ENCODE measurements at regions not wholly inside any gene's neighbourhood (a gene's known extent, or its start where the extent isn't known, plus 50 kb on each side); places are given as distances from the start of the nearest gene placed in this dataset.

GRCh38 chr14:65794674-65795279 is 382.2 kb downstream of the FUT8 start:
- H3K4me3 ChIP-seq (ENCODE audit: low read length): no peak overlapping the region
- TF ChIP-seq, protein P1, sequence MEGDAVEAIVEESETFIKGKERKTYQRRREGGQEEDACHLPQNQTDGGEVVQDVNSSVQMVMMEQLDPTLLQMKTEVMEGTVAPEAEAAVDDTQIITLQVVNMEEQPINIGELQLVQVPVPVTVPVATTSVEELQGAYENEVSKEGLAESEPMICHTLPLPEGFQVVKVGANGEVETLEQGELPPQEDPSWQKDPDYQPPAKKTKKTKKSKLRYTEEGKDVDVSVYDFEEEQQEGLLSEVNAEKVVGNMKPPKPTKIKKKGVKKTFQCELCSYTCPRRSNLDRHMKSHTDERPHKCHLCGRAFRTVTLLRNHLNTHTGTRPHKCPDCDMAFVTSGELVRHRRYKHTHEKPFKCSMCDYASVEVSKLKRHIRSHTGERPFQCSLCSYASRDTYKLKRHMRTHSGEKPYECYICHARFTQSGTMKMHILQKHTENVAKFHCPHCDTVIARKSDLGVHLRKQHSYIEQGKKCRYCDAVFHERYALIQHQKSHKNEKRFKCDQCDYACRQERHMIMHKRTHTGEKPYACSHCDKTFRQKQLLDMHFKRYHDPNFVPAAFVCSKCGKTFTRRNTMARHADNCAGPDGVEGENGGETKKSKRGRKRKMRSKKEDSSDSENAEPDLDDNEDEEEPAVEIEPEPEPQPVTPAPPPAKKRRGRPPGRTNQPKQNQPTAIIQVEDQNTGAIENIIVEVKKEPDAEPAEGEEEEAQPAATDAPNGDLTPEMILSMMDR (IDR thresholded peaks at IDR 0.05; ENCODE audit: insufficient read depth, low read depth, low read length, missing control alignments): no peak
- no peak for DNase-seq (ENCODE audit: low read depth)

- TF ChIP-seq, protein P1 (IDR thresholded peaks at IDR 0.05; ENCODE audit: insufficient read depth, low read depth, low read length, missing control alignments): no peak
- DNase-seq (ENCODE audit: low read depth): no peak
- no peak overlapping the region for H3K4me3 ChIP-seq (ENCODE audit: low read length)
These were observed 385.7 kb downstream of the FUT8 start for GRCh38 chr14:65798216-65798615.

DNA sequence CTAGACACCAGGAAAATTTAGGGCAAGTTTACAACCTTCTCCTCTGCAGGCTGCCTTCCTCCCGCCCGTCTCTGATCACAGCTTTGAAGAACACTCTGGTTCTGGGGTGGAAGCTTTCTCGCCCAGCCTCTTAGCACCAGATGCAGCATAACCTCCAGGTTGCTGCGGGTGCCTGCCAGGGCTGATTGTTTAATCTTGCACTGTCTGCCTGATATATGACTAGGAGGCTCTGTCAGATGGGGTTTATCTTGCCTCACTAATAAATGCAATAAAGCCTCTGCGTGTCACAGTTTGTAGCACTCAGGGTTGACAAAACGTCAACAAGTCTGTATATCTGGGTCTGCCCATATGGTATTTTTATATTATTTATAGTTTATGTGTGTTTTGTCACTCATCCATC is 388.2 kb downstream of the FUT8 start:
- no peak for DNase-seq (ENCODE audit: low read depth)
- TF ChIP-seq, protein P1 (IDR thresholded peaks at IDR 0.05; ENCODE audit: insufficient read depth, low read depth, low read length, missing control alignments): no peak

GRCh38 chr14:65802196-65802595 is 389.7 kb downstream of the FUT8 start:
- H3K4me3 ChIP-seq (ENCODE audit: low read length): no peak overlapping the region
- DNase-seq (ENCODE audit: low read depth): no peak
- TF ChIP-seq, protein P1 (IDR thresholded peaks at IDR 0.05; ENCODE audit: insufficient read depth, low read depth, low read length, missing control alignments): no peak

More for the DNA sequence above, 388.2 kb downstream of the FUT8 start:
- no peak overlapping the region for H3K4me3 ChIP-seq (ENCODE audit: low read length)

- DNase-seq (ENCODE audit: low read depth): no peak
- H3K4me3 ChIP-seq (ENCODE audit: low read length): no peak overlapping the region
- TF ChIP-seq, protein P1 (IDR thresholded peaks at IDR 0.05; ENCODE audit: insufficient read depth, low read depth, low read length, missing control alignments): no peak
These were observed 391.4 kb downstream of the FUT8 start for GRCh38 chr14:65803885-65804284.

DNA sequence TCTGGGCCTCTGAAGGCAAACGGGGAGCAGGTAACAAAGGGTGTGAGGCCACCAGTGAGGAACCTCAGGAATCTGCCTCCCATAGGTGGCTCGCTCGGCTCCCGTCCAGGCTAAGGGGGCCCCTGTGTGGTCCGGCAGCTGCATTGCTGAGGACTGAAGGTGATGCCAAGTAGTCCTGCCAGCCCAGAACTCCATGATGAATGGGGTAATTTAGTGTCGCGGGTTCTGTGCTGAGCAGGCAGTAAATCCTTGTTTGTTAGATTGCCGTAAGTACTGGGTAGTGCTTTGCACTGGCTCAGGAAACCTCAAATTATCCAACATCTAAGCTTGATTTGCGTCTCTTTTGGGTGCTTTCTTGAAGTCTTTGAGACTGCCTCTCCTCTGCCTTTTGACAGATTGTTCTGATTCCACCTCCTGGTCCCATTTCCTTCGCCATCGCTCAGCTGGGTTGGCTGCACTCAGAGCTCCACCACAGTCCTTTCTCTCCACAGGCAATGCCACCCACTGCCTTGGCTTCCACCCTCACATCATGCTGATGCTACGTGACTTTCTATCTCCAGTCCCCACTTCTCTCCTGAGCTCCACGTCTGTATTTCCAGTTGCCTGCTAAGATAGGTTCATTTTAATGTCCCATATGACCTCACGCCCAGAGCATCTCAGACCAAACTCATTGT is 392.0 kb downstream of the FUT8 start:
- no peak for DNase-seq (ENCODE audit: low read depth)
- no peak overlapping the region for H3K4me3 ChIP-seq (ENCODE audit: low read length)
- TF ChIP-seq, protein P1 (IDR thresholded peaks at IDR 0.05; ENCODE audit: insufficient read depth, low read depth, low read length, missing control alignments): no peak

DNA sequence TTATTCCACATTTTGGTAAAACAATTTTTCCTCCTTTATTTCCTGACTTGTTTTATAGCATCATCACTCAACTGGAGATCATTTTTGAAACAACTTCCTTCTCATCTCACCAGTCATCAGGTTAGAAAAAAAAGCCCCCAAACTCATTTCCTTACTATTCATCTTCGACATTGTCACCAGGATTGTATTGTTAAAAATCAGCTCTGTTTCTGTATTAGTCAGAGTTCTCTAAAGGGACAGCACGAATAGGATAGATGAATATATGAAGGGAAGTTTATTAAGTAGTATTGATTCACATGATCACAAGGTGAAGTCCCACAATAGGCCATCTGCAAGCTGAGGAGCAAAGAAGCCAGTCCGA is 392.6 kb downstream of the FUT8 start:
- no peak for DNase-seq (ENCODE audit: low read depth)
- TF ChIP-seq, protein P1 (IDR thresholded peaks at IDR 0.05; ENCODE audit: insufficient read depth, low read depth, low read length, missing control alignments): no peak
- no peak overlapping the region for H3K4me3 ChIP-seq (ENCODE audit: low read length)

All from epithelial cell of esophagus (primary cell).